ENCODE measurements at regions not wholly inside any gene's neighbourhood (a gene's known extent, or its start where the extent isn't known, plus 50 kb on each side); places are given as distances from the start of the nearest gene placed in this dataset.

DNA sequence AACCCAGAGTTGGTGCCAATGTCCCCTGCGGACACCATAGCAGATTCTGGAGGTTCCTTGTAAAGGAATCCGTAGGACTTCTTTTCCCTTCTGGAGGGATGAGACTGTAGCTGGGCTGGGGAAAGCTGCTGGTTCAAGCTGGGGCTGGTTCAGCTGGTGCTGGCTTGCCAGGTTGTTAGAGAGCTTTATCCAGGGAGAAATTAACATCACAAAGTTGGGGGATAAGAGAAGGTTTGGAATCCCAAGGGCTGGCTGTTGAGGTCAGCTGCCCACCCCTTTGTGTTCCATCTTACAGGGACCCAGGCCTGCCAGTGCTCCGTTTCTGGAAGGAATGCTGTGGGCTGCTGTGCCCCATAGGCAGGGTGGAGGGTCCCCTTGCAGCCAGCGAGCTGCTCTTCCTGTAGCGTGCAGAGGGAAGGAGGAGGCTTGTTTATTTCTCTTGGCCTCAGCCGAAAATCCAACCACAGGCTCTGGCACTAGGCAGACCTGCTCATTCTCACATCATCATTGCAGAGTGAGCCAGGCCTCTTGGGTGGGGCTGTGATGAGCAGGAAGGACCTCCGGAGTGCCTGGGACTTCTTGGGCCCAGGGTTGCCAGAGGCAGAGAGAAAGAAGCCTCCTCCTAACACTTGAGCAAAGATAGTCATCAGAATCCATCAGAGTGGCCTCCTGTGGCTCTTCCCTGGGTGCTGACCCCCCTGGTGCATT lies 251.1 kb downstream of the SEC14L1 start:
- 50% methylated on average over 4 of the region's 7 CpGs for WGBS (ENCODE audit: insufficient coverage)
- Histone ChIP-seq H3K4me3 (ENCODE audit: control insufficient read depth in 1 of 7, extremely low read depth in 1 of 7, insufficient read depth in 4 of 7, low read depth in 2 of 7, low read length in 6 of 7) (peak overlapping the region in 4 of 7 experiments; percentile 19 to 49 (median 32)), H3K27ac (ENCODE audit: insufficient read depth in 1 of 2, low read depth in 1 of 2, low read length in 2 of 2, poor library complexity in 1 of 2, severe bottlenecking in 2 of 2) (no peak overlapping the region), H3K9me3 (ENCODE audit: control extremely low read depth in 1 of 5, control insufficient read depth in 4 of 5, insufficient read depth in 2 of 5, low read depth in 1 of 5, low read length in 4 of 5) (no peaks in the 10 kb centered on the region), H3K36me3 (ENCODE audit: control insufficient read depth in 4 of 4, insufficient read depth in 4 of 4, low read length in 3 of 4) (peaks cover 0 to 10% (median 0%) of the 10 kb centered on the region in 4 experiments), H3K4me1 (ENCODE audit: control extremely low read depth in 1 of 4, control insufficient read depth in 4 of 4, insufficient read depth in 4 of 4, low read length in 3 of 4) (peaks cover 7 to 84% (median 77%) of the 10 kb centered on the region in 4 experiments), H3K27me3 (replicated peaks in 2 of 5; ENCODE audit: control insufficient read depth in 4 of 5, insufficient read depth in 5 of 5, low read length in 4 of 5) (no peaks in the 10 kb centered on the region)
- POLR2A ChIA-PET, result interaction anchor here (0.5 to 1.4 kb wide), 2 partner anchors 17 to 111 kb away, joined by 3 to 4 read pairs; no protein-coding TSS in a partner anchor
- peak in 2 of 3 donors; percentile 61 to 64 for DNase-seq
- CTCF ChIA-PET, result interaction anchor here (1.4 to 4.8 kb wide), 3 partner anchors 9 to 61 kb away, joined by 3 to 30 read pairs (median 5); no protein-coding TSS in a partner anchor

DNA sequence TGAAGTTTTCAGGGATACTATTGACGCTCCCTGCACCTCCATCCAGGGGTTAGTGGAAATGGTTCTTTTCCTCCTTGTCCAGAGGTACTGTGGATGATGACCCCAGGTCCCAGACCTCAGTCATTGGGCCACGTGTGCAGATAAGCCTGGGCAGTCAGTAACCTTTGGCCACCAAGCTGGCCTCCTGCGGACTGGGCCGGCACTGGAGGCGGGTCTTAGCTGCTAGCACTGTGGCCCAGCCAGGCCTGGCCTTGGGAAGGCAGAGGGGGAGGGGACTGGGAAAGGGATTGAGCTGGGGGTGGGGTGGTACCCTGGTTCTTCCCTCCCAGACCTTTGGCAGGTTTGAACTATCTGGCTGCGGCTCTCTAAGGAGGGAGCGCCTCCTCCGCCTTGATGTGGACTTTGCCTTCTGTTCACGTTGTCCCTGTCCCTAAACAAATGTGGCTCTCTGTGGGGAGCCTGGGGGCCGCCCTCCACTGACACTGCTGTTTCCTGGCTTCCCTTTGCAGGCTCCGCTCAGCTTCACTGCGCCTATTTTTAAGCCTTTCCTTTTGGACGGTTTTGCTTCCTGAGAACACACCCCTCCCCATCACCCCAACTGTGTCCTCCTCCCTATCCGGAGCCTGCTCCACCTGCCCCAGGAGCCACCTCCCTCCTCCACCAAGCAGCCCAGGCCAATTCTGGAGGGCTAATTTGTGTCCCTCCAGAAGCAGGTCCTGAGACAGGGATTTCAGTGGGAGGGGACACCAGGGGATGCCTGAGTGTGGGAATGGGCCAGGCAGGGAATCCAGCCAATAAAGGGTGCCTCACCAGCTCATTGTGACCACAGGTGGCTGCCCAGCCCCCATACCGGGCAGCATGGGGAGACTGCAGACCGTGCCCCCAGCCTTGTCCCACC lies 251.9 kb downstream of the SEC14L1 start:
- Histone ChIP-seq H3K27me3 (replicated peaks in 2 of 5; ENCODE audit: control insufficient read depth in 4 of 5, insufficient read depth in 5 of 5, low read length in 4 of 5) (no peaks in the 10 kb centered on the region), H3K27ac (ENCODE audit: insufficient read depth in 1 of 2, low read depth in 1 of 2, low read length in 2 of 2, poor library complexity in 1 of 2, severe bottlenecking in 2 of 2) (no peak overlapping the region), H3K36me3 (ENCODE audit: control insufficient read depth in 4 of 4, insufficient read depth in 4 of 4, low read length in 3 of 4) (peaks cover 0 to 9% (median 0%) of the 10 kb centered on the region in 4 experiments), H3K4me1 (ENCODE audit: control extremely low read depth in 1 of 4, control insufficient read depth in 4 of 4, insufficient read depth in 4 of 4, low read length in 3 of 4) (peaks cover 3 to 79% (median 69%) of the 10 kb centered on the region in 4 experiments), H3K4me3 (ENCODE audit: control insufficient read depth in 1 of 7, extremely low read depth in 1 of 7, insufficient read depth in 4 of 7, low read depth in 2 of 7, low read length in 6 of 7) (peak overlapping the region in 4 of 7 experiments; percentile 19 to 38 (median 26)), H3K9me3 (ENCODE audit: control extremely low read depth in 1 of 5, control insufficient read depth in 4 of 5, insufficient read depth in 2 of 5, low read depth in 1 of 5, low read length in 4 of 5) (no peaks in the 10 kb centered on the region)
- WGBS (ENCODE audit: insufficient coverage), result 38% methylated on average over 12 of the region's 16 CpGs
- ChIA-PET CTCF (interaction anchor here (0.8 to 4.8 kb wide), 2 partner anchors 8 to 17 kb away, joined by 3 to 30 read pairs; no protein-coding TSS in a partner anchor), POLR2A (no interaction called here)
- DNase-seq, result no peak

DNA sequence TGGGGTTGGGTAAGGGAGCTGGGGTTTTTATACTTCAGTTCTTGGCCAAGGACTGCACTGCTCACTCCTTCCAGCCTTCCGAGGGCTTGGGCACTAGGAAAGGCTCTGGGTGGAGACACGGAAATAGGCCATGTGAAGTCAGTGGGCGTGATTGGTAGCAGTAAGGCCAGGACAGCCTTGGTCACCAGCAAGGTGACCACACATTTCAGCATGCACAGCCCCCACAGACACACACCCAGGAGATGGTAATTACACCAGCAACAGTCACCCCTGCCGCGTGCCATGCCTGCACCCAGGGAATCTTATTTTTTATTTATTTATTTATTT lies 252.5 kb downstream of the SEC14L1 start:
- H3K36me3 ChIP-seq (ENCODE audit: control insufficient read depth in 4 of 4, insufficient read depth in 4 of 4, low read length in 3 of 4), result peaks cover 0 to 9% (median 0%) of the 10 kb centered on the region in 4 experiments
- DNase-seq, result no peak
- no peak overlapping the region for H3K27ac ChIP-seq (ENCODE audit: insufficient read depth in 1 of 2, low read depth in 1 of 2, low read length in 2 of 2, poor library complexity in 1 of 2, severe bottlenecking in 2 of 2)
- H3K27me3 ChIP-seq (replicated peaks in 2 of 5; ENCODE audit: control insufficient read depth in 4 of 5, insufficient read depth in 5 of 5, low read length in 4 of 5), result no peaks in the 10 kb centered on the region
- H3K4me3 ChIP-seq (ENCODE audit: control insufficient read depth in 1 of 7, extremely low read depth in 1 of 7, insufficient read depth in 4 of 7, low read depth in 2 of 7, low read length in 6 of 7), result peak overlapping the region in 2 of 7 experiments; percentile 13 to 19
- H3K4me1 ChIP-seq (ENCODE audit: control extremely low read depth in 1 of 4, control insufficient read depth in 4 of 4, insufficient read depth in 4 of 4, low read length in 3 of 4), result peaks cover 3 to 73% (median 64%) of the 10 kb centered on the region in 4 experiments
- 86% methylated on average over 3 of the region's 5 CpGs for WGBS (ENCODE audit: insufficient coverage)
- CTCF ChIA-PET, result interaction anchor here (0.8 kb wide), 1 partner anchor 17 kb away, joined by 3 read pairs; no protein-coding TSS in a partner anchor
- H3K9me3 ChIP-seq (ENCODE audit: control extremely low read depth in 1 of 5, control insufficient read depth in 4 of 5, insufficient read depth in 2 of 5, low read depth in 1 of 5, low read length in 4 of 5), result no peaks in the 10 kb centered on the region
- POLR2A ChIA-PET, result no interaction called here

DNA sequence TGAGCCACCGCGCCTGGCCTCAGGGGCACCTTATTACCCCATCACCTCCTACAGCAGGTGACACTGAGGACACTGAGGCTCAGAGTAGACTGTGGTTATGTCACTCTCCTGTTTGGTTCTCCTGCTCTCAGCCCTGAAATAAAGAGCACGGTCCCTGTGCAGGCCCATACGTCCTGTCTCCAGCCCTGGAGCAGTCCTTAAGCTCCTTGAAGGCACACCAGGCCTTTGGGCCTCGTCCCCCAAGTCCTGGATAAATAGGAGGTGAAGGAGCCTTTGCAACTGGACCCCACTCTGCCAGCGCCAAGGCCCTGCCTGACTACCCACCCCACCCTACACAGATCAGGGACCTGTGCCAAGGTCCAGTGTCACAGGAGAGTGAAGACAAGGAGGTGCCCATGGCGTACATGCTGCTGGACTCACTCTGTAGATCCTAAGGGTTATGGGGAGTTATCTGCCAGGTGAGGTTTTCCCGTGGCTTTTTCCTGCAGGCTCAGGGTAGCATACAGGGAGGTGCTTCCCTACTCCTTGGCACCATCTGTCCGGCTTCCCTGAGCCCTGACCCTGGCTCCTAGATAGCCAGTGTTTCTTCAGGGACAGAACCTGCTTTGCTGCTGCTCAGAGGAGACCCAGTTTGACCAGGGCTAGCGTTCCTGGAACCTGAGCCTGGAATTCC lies 253.2 kb downstream of the SEC14L1 start:
- Histone ChIP-seq H3K27me3 (replicated peaks in 2 of 5; ENCODE audit: control insufficient read depth in 4 of 5, insufficient read depth in 5 of 5, low read length in 4 of 5) (no peaks in the 10 kb centered on the region), H3K4me1 (ENCODE audit: control extremely low read depth in 1 of 4, control insufficient read depth in 4 of 4, insufficient read depth in 4 of 4, low read length in 3 of 4) (peaks cover 3 to 73% (median 56%) of the 10 kb centered on the region in 4 experiments), H3K9me3 (ENCODE audit: control extremely low read depth in 1 of 5, control insufficient read depth in 4 of 5, insufficient read depth in 2 of 5, low read depth in 1 of 5, low read length in 4 of 5) (no peaks in the 10 kb centered on the region), H3K4me3 (ENCODE audit: control insufficient read depth in 1 of 7, extremely low read depth in 1 of 7, insufficient read depth in 4 of 7, low read depth in 2 of 7, low read length in 6 of 7) (no peak overlapping the region), H3K27ac (ENCODE audit: insufficient read depth in 1 of 2, low read depth in 1 of 2, low read length in 2 of 2, poor library complexity in 1 of 2, severe bottlenecking in 2 of 2) (no peak overlapping the region), H3K36me3 (ENCODE audit: control insufficient read depth in 4 of 4, insufficient read depth in 4 of 4, low read length in 3 of 4) (peaks cover 0 to 12% (median 0%) of the 10 kb centered on the region in 4 experiments)
- no peak for DNase-seq
- ChIA-PET CTCF (interaction anchor here (0.8 to 1.2 kb wide), 3 partner anchors 18 to 64 kb away, joined by 3 read pairs; no protein-coding TSS in a partner anchor), POLR2A (no interaction called here)
- 93% methylated on average over 5 of the region's 10 CpGs for WGBS (ENCODE audit: insufficient coverage)

DNA sequence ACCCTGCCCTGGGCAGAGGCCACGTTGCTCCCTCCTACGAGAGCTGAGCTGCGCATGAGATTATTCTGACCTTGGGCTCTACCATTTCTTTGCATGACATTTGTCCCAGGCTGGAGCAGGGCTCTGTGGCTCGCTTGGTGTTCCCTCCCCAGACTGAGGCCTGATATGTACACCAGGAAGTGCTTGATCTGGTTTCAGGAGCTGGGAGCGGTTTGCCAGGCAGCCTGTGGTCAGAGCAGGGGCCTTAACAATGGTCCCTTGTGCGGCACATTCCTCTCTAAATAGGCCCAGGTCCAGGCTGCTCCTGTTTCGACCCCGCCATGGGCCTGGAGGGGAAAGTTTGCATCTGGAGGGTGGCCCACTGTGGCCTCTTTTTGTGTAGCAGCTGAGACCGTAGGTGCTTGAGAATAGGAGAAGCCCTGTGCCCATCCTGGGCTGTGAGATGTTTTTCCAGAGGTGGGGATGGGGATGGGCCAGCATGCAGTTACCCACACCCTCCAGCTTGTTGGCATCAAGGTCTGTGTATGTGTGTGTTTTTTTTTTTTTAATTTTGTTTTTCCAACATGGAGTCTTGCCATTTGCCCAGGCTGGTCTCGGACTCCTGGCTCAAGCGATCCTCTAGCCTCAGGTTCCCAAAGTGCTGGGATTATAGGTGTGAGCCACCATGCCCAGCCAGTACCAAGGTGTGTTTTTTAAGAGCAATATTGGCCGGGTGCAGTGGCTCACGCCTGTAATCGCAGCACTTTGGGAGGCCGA lies 253.9 kb downstream of the SEC14L1 start:
- ChIA-PET POLR2A (no interaction called here), CTCF (interaction anchor here (0.9 to 1.2 kb wide), 3 partner anchors 20 to 64 kb away, joined by 3 read pairs; no protein-coding TSS in a partner anchor)
- 81% methylated on average over 10 of the region's 15 CpGs for WGBS (ENCODE audit: insufficient coverage)
- Histone ChIP-seq H3K27me3 (replicated peaks in 2 of 5; ENCODE audit: control insufficient read depth in 4 of 5, insufficient read depth in 5 of 5, low read length in 4 of 5) (no peaks in the 10 kb centered on the region), H3K4me3 (ENCODE audit: control insufficient read depth in 1 of 7, extremely low read depth in 1 of 7, insufficient read depth in 4 of 7, low read depth in 2 of 7, low read length in 6 of 7) (peak overlapping the region in 1 of 7 experiments; percentile 5), H3K9me3 (ENCODE audit: control extremely low read depth in 1 of 5, control insufficient read depth in 4 of 5, insufficient read depth in 2 of 5, low read depth in 1 of 5, low read length in 4 of 5) (no peaks in the 10 kb centered on the region), H3K4me1 (ENCODE audit: control extremely low read depth in 1 of 4, control insufficient read depth in 4 of 4, insufficient read depth in 4 of 4, low read length in 3 of 4) (peaks cover 3 to 73% (median 52%) of the 10 kb centered on the region in 4 experiments), H3K36me3 (ENCODE audit: control insufficient read depth in 4 of 4, insufficient read depth in 4 of 4, low read length in 3 of 4) (peaks cover 0 to 19% (median 0%) of the 10 kb centered on the region in 4 experiments), H3K27ac (ENCODE audit: insufficient read depth in 1 of 2, low read depth in 1 of 2, low read length in 2 of 2, poor library complexity in 1 of 2, severe bottlenecking in 2 of 2) (no peak overlapping the region)
- no peak for DNase-seq

DNA sequence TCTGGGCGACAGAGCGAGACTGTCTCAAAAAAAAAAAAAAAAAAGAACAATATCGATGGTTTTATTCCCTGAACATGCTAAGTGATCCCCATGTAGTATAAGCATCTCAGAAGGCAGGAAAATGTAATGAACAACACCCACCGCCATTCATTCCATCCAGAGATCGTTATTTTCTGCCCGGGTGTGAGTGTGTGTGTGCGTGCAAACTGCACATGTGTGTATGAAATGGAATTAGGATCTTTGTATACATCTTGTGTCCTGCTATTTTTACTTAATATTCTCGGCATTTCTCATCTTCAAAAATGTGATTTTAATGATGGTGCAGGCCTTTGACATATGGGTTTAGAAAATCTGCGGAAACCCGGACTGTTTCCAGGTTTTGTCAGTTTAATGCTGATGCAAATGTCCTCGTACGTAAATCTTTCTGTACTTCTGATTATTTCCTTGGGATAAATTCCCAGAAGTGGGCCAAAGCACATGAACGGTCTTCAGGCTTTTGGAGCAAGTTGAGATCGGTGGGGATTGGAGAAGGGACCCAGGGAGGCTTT lies 254.8 kb downstream of the SEC14L1 start:
- no peak for DNase-seq
- H3K9me3 ChIP-seq (ENCODE audit: control extremely low read depth in 1 of 5, control insufficient read depth in 4 of 5, insufficient read depth in 2 of 5, low read depth in 1 of 5, low read length in 4 of 5), result no peaks in the 10 kb centered on the region
- no peak overlapping the region for H3K27ac ChIP-seq (ENCODE audit: insufficient read depth in 1 of 2, low read depth in 1 of 2, low read length in 2 of 2, poor library complexity in 1 of 2, severe bottlenecking in 2 of 2)
- no peaks in the 10 kb centered on the region for H3K27me3 ChIP-seq (replicated peaks in 2 of 5; ENCODE audit: control insufficient read depth in 4 of 5, insufficient read depth in 5 of 5, low read length in 4 of 5)
- POLR2A ChIA-PET, result no interaction called here
- WGBS (ENCODE audit: insufficient coverage), result 90% methylated on average over 9 of the region's 14 CpGs
- H3K4me3 ChIP-seq (ENCODE audit: control insufficient read depth in 1 of 7, extremely low read depth in 1 of 7, insufficient read depth in 4 of 7, low read depth in 2 of 7, low read length in 6 of 7), result no peak overlapping the region
- H3K36me3 ChIP-seq (ENCODE audit: control insufficient read depth in 4 of 4, insufficient read depth in 4 of 4, low read length in 3 of 4), result peaks cover 0 to 19% (median 0%) of the 10 kb centered on the region in 4 experiments
- CTCF ChIA-PET, result interaction anchor here (0.8 to 13.7 kb wide), 4 partner anchors 21 to 101 kb away, joined by 3 to 311 read pairs (median 4); no protein-coding TSS in a partner anchor
- H3K4me1 ChIP-seq (ENCODE audit: control extremely low read depth in 1 of 4, control insufficient read depth in 4 of 4, insufficient read depth in 4 of 4, low read length in 3 of 4), result peaks cover 3 to 75% (median 54%) of the 10 kb centered on the region in 4 experiments
